ENCODE measurements at regions not wholly inside any gene's neighbourhood (a gene's known extent, or its start where the extent isn't known, plus 50 kb on each side); places are given as distances from the start of the nearest gene placed in this dataset.

- TF ChIP-seq REST (IDR thresholded peaks at IDR 0.05; ENCODE audit: borderline replicate concordance), result no peak
- no peak for TF ChIP-seq CTCF (IDR thresholded peaks at IDR 0.05; ENCODE audit: poor library complexity, severe bottlenecking)
These were observed 173.9 kb upstream of the CXCR4 start for GRCh38 chr2:136291871-136292270.

Data from neural cell (in vitro differentiated cells).